Omental fat pad (tissue), 3 donors: ENCODE measurements at regions not wholly inside any gene's neighbourhood (a gene's known extent, or its start where the extent isn't known, plus 50 kb on each side); places are given as distances from the start of the nearest gene placed in this dataset.

Experiments
- ATAC-seq: fragments of 150-250 bp; one replicate; pipeline ENCODE4 v1.9.1; 2016; ENCODE audit warnings: mild to moderate bottlenecking, moderate library complexity; ENCODE audit not compliant: low FRiP score
- DNase-seq: peaks from one replicate; pipeline ENCODE4 v3.0.0-alpha.2; 2019; ENCODE audit warnings: low spot score
- CTCF ChIP-seq, 3 donors: fragments of 450-650 bp; IDR thresholded peaks; one replicate each; pipeline ENCODE4 v1.5.1; 2016 to 2017; ENCODE audit warnings: antibody characterized with exemption in 3 of 3, mild to moderate bottlenecking in 3 of 3, moderate library complexity in 2 of 3

DNA sequence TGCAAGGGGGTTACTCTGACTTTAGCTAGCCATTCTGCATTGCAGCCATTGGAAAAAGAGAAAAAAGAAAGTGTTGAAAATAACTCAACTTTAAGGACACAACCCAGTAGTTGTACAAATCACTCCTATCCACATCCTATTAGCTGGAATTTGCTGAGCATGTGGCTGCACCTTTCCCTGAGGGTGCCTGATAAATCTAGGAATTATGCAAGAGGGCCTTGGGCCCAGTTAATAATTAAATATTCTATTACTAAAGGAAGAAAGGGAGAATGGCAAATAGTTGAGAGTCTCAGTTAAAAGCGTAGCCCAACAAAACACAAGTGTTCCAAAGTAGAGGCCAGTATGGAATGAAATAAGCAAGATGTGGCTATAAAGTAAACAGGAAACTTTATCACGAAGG lies 200.9 kb upstream of the CNTNAP2 start:
- ATAC-seq: no peak
- no peak for TF ChIP-seq CTCF (IDR thresholded peaks at IDR 0.05)

DNA sequence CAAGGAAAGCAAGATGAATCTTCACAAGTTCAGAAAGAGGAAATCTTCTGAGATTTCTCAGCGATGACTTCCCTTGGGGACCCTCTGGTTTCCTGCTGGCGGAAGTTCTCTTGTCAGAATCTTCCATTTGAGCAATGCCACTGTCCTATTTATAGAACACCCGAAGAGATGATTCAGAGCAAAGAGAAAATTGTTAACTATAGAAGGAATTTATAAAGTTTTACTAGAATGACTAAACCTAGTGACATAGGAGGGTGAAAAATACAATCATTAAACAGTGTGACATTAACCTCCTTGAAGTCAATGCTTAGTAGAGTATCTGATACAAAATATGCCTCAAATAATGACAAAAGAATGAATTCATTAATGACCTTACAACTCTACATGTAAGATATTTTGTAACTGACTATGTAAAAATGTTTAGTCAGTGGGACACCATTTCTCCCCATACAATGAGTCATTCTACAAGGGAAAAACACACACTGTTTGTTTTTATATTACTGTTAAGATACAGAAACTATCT lies 206.5 kb upstream of the CNTNAP2 start:
- TF ChIP-seq CTCF (IDR thresholded peaks at IDR 0.05): no peak
- ATAC-seq: no peak
- no peak for DNase-seq

More for the DNA sequence above, 200.9 kb upstream of the CNTNAP2 start:
- no peak for DNase-seq

- TF ChIP-seq CTCF (IDR thresholded peaks at IDR 0.05): no peak
- DNase-seq: no peak
- no peak for ATAC-seq
Observed at GRCh38 chr7:145903658-145904057, 212.9 kb upstream of the CNTNAP2 start.

DNA sequence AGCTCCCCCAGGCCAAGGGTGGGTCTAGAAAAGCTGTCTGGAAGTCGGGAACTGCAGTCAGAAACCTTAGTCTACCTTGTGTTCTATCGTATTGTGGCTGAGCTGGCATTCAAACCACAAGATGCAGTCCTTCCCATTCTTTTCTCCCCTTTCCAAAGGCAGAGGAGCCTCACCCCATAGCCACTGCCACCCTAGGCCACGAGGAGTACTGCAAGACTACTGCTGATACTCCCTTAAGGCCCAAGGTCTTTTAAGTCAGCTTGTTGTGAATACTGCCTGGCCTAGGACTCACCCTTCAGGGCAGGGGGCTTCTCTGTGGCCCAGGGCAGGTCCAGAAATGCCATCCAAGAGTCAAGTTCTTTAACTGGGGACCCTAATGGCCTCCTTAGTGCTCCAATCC lies 214.5 kb upstream of the CNTNAP2 start:
- TF ChIP-seq CTCF (IDR thresholded peaks at IDR 0.05): no peak
- ATAC-seq: no peak
- DNase-seq: no peak

- TF ChIP-seq CTCF (IDR thresholded peaks at IDR 0.05): no peak
- ATAC-seq: no peak
Observed at GRCh38 chr7:145899938-145900337, 216.7 kb upstream of the CNTNAP2 start.

GRCh38 chr7:145893925-145894535 lies 222.6 kb upstream of the CNTNAP2 start:
- ATAC-seq (no peak), DNase-seq (no peak)
- TF ChIP-seq CTCF (IDR thresholded peaks at IDR 0.05): no peak

More at GRCh38 chr7:145899938-145900337, 216.7 kb upstream of the CNTNAP2 start:
- DNase-seq: no peak
